Kidney (tissue), 13 donors: ENCODE measurements at regions not wholly inside any gene's neighbourhood (a gene's known extent, or its start where the extent isn't known, plus 50 kb on each side); places are given as distances from the start of the nearest gene placed in this dataset.

Experiments used
- DNase-seq, 5 donors: peaks; one replicate each; pipeline ENCODE4 v3.0.0-alpha.2; 2013 to 2020
- FAIRE-seq: peaks from 2 replicates; lab custom pipeline; 2012; peaks lifted over from hg19 to GRCh38; lab: Jason Lieb, UNC
- H3K27ac ChIP-seq, 2 donors: one replicate each; pipeline ENCODE4 v1.7.0; 2013; ENCODE audit warnings: low read depth in 2 of 2, low read length in 2 of 2, inconsistent platforms in 1 of 2
- H3K27me3 ChIP-seq: one replicate; pipeline ENCODE4 v1.7.1; 2013; ENCODE audit warnings: low read length, inconsistent platforms; ENCODE audit not compliant: control insufficient read depth, insufficient read depth
- H3K36me3 ChIP-seq, 3 donors: one replicate each; pipeline versions ENCODE4 v1.7.0 to v1.7.1; 2013; ENCODE audit warnings: low read length in 3 of 3, control low read depth in 1 of 3, inconsistent platforms in 1 of 3; ENCODE audit not compliant: insufficient read depth in 3 of 3, control insufficient read depth in 2 of 3
- H3K4me1 ChIP-seq, 3 donors: one replicate each; pipeline versions ENCODE4 v1.7.0 to v1.7.1; 2013; ENCODE audit warnings: low read length in 3 of 3, inconsistent platforms in 1 of 3, low read depth in 1 of 3; ENCODE audit not compliant: control insufficient read depth in 2 of 3, insufficient read depth in 2 of 3
- H3K4me3 ChIP-seq, 3 donors: one replicate each; pipeline versions ENCODE4 v1.7.0 to v1.8.1; 2013; ENCODE audit warnings: low read length in 3 of 3, control low read depth in 1 of 3, inconsistent platforms in 1 of 3
- H3K9ac ChIP-seq, 3 donors: one replicate each; pipeline versions ENCODE4 v1.7.0 to v1.7.1; 2013; ENCODE audit warnings: low read length in 3 of 3, control low read depth in 1 of 3, inconsistent platforms in 1 of 3
- H3K9me3 ChIP-seq, 3 donors: one replicate each; pipeline versions ENCODE4 v1.7.0 to v1.7.1; 2013; ENCODE audit warnings: low read length in 3 of 3, control low read depth in 1 of 3, inconsistent platforms in 1 of 3; ENCODE audit not compliant: control insufficient read depth in 2 of 3, insufficient read depth in 1 of 3
- CTCF ChIP-seq: IDR thresholded peaks from 3 replicates; pipeline ENCODE4 v1.5.1; 2012; ENCODE audit warnings: mild to moderate bottlenecking, moderate library complexity, borderline replicate concordance; ENCODE audit not compliant: insufficient read depth; ENCODE audit errors: extremely low read depth
- intact Hi-C: fragments of 100-400 bp; cut with DNase I; formaldehyde crosslinking; loops from one replicate; pipeline ENCODE4 v1.11.1; 2022
- donor health status: control.
- donor health status: control.
- donor health status: control.
- donor health status: control.
- donor health status: control.
- donor health status: DM: yes; HTN: yes; CAD: no.
- donor health status: Normal renal cell carcinoma (clear cell type).

- H3K27ac ChIP-seq: no peak overlapping the region
- H3K9ac ChIP-seq: no peak overlapping the region
- no peak overlapping the region for H3K4me3 ChIP-seq
- intact Hi-C loops: no loop called here
- no peaks in the 10 kb centered on the region for H3K9me3 ChIP-seq
- DNase-seq: no peak
- H3K4me1 ChIP-seq: no peaks in the 10 kb centered on the region
- no peaks in the 10 kb centered on the region for H3K27me3 ChIP-seq
- TF ChIP-seq CTCF: no peak
- no peak for FAIRE-seq
- no peaks in the 10 kb centered on the region for H3K36me3 ChIP-seq
These were observed 118.0 kb downstream of the KCNE4 start for GRCh38 chr2:223169830-223170605.

GRCh38 chr2:223176970-223177369 is 125.0 kb downstream of the KCNE4 start:
- no peaks in the 10 kb centered on the region for H3K9me3 ChIP-seq
- TF ChIP-seq CTCF: no peak
- intact Hi-C loops: no loop called here
- no peaks in the 10 kb centered on the region for H3K27me3 ChIP-seq
- H3K9ac ChIP-seq: no peak overlapping the region
- no peak overlapping the region for H3K27ac ChIP-seq
- no peaks in the 10 kb centered on the region for H3K36me3 ChIP-seq
- DNase-seq (no peak), FAIRE-seq (no peak)
- no peaks in the 10 kb centered on the region for H3K4me1 ChIP-seq
- H3K4me3 ChIP-seq: no peak overlapping the region

- Histone ChIP-seq H3K9ac (no peak overlapping the region), H3K4me3 (no peak overlapping the region), H3K27me3 (no peaks in the 10 kb centered on the region), H3K27ac (no peak overlapping the region), H3K36me3 (no peaks in the 10 kb centered on the region), H3K9me3 (no peaks in the 10 kb centered on the region), H3K4me1 (no peaks in the 10 kb centered on the region)
- TF ChIP-seq CTCF: no peak
- intact Hi-C loops: no loop called here
- FAIRE-seq: no peak
- DNase-seq: peak in 1 of 5 donors; percentile 38
These were observed 128.5 kb downstream of the KCNE4 start for GRCh38 chr2:223180463-223180862.
